NCI-H1694 (cell line): ENCODE measurements at regions not wholly inside any gene's neighbourhood (a gene's known extent, or its start where the extent isn't known, plus 50 kb on each side); places are given as distances from the start of the nearest gene placed in this dataset.
"Not testable (repeated sequence)": the region's sequence is repeated elsewhere in the genome, so short reads cannot be mapped to it uniquely, and the experiment has no call there.

Source experiments
- DNase-seq: peaks from one replicate; lab custom pipeline; 2025; lab: John Stamatoyannopoulos, UW

- DNase-seq: no peak
Observed at GRCh38 chr5:106698169-106698568, 972.6 kb downstream of the EFNA5 start.

- no peak for DNase-seq
Observed at GRCh38 chr5:106691701-106692100, 979.0 kb downstream of the EFNA5 start.

- no peak for DNase-seq
Observed at GRCh38 chr5:106690585-106690984, 980.2 kb downstream of the EFNA5 start.

GRCh38 chr5:106680330-106680729 is 990.4 kb downstream of the EFNA5 start:
- DNase-seq: no peak

DNA sequence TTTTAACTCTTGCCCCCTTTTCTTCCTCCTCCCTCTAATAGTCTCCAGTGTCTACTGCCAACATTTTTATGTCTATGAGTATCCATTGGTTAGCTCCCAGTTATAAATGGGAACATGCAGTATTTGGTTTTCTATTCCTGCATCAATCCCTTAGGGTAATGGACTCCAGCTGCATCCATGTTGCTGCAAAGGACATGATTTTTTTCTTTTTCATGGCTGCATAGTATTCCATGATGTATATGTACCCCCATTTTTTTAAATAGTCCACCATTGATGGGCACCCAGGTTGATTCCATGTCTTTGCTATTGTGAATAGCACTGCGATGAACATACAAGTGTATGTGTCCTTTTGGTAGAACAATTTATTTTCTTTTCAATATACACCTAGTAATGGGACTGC is 993.7 kb downstream of the EFNA5 start:
- DNase-seq: no peak

- no peak for DNase-seq
Observed at GRCh38 chr5:106675687-106676086, 995.0 kb downstream of the EFNA5 start.

- no peak for DNase-seq
Observed at GRCh38 chr5:106673941-106674340, 996.8 kb downstream of the EFNA5 start.

DNA sequence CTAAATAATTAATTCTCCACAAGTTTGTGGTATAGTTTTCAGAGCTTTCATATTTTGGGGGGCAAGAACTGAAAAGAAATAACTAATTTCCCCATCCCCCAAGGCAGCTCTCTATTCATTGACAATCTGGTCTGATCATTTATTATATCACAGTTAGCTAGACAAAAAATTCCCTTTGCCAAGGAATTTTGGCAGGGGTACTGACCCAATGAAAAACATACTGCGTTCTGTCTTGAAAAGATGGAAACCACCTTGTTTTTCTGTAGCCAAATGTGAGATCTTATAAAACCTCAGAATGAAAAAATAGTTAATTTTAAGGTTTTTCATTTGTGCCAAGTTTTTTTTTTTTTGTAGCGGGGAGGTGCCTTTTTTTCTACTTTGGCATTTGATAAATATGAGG is 1008.9 kb downstream of the EFNA5 start:
- no peak for DNase-seq

DNA sequence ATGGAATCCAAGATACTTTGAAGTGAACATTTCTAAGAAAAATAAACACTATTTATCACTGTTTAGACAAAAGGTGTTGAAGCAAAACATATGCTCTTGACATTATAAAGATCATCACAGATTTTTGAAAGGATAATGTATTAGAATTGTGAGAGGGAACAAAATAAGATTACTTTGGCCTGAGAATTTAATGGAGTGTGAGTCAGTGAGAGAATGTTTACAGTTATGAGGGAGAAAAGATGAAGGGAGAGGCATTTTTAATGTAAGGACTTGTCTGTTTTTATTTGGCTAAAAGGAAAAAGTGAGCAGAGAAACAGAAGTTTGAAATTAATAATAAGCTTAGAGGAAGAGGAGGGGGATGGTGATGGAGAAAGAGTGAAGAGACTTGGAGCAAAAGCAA is 1010.1 kb downstream of the EFNA5 start:
- DNase-seq: no peak

DNA sequence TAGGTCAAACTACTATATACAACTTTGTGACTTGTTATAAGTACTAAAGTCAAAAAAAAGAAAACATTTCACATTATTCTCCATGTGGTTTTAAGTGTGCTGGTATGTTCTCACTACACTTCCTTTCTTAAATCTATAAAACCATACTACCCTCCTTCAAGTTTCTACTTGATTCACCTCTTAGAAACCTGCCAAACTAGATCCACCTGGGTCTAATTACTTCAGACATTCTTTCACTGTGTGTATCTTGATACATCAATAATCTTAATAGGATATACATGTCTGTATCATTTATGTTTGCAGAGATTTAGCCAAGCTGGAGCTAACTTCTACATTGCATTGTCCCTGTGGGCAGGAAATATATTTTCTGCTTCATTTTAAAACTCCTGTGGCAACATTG is 1012.6 kb downstream of the EFNA5 start:
- DNase-seq: no peak

GRCh38 chr5:106656821-106657220 is 1013.9 kb downstream of the EFNA5 start:
- no peak for DNase-seq

DNA sequence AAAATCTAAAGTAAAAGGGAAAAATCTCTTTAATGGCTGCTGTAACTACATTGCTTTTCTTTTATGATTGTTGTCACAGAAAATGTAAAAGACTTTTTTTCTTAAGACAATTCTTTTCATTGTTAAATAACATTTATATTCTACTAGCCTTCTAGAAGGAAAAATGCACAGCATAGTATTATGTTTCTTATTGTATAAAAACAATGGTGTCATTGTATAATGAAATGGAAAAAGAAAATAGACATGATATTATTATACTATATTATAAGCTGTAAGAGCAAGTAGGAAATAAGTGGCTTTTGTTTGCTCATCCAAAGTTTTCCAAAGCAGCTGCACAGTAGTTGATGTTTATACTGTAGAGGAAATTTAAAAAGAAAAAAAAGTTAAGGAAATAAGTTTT is 1021.7 kb downstream of the EFNA5 start:
- DNase-seq: no peak

DNA sequence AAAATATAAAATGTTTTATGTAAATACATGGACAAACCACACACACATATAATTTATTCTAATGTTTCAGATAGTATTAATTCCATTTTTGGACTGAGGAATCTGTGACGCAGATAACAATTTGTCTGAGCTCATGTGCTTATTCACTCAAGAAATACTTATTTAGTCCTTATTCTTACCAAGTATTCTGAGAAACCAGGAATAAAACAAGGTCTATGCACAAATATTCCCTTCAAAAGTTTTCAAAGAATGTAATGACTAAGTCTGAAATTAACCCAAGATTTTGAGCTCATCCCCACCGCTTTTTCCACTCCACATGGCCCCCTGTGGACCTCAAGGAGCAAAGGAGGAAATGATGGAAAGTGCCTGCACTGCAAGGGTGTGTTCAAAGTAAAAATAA is 1022.3 kb downstream of the EFNA5 start:
- DNase-seq: no peak

DNA sequence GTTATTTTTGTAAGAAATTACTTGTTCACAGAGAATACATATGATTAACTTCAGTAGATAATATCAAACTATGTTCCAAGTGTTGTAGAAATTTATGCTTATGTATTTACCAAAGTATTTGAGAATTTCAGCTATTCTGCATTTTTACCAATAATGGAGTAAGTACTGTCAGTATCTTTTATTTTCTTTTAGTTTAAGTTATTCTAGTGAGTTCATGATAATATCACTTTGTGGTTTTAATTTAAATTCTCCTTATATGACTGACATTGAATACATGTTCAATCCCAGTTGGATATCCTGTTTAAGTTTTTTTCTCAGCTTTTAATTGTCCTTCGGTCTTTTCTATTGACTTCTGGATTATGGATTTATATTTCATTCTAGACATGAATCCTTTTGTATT is 1024.6 kb downstream of the EFNA5 start:
- DNase-seq: no peak

DNA sequence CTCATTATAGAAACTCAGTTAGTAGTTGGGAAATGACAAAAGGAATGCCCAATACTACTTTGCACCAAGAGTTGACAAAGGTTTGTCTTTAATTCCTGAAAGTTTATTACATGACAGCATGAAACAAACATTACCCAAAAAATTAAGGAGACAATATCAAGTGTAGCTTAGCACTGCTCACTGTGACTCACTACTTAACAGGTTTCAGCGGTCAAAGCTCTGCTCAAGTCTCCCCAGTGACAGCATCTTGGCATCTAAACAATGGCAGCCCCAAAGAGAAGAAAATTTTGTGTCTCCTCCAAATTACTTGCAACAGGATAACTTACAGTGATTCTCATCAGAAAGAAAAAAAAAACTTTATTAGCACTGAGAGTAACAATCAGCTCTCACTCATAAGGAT is 1030.2 kb downstream of the EFNA5 start:
- no peak for DNase-seq

DNA sequence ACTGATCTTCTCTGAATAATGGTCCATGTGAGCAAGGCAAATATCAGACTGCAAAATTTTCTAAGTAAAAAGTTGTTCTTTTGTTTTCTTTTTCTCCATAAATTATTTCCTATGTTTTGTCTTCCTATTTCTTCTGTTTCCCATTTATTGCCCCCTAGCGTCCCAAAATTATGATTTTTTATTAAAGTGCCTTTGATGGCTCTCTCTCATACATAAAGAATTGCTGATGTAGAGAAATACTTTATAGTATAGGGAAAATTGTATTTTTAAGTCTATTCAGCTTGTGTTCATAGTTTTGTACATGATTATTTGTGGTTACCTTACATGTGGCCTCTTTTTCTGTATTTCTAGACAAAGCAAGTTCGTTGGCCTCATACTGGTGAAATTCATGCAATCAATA is 1031.2 kb downstream of the EFNA5 start:
- no peak for DNase-seq

DNA sequence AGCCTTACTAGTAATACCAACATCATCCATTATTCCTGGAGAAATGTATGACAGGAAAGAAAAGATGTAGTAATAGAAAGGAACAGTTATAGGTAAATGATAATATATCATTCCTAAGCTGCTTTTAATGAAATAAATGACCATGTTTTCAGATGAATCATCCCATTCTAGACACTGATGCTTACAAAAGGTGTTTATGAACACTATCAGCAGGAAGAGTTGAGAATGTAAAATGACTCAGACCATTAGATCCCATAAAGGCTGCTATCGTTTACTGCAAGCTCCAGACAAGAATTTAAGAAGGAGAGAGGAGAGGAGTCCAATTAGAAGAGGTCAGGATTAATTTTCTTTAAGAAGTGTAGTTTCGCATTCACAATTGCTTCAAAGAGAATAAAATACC is 1033.5 kb downstream of the EFNA5 start:
- DNase-seq: no peak

DNA sequence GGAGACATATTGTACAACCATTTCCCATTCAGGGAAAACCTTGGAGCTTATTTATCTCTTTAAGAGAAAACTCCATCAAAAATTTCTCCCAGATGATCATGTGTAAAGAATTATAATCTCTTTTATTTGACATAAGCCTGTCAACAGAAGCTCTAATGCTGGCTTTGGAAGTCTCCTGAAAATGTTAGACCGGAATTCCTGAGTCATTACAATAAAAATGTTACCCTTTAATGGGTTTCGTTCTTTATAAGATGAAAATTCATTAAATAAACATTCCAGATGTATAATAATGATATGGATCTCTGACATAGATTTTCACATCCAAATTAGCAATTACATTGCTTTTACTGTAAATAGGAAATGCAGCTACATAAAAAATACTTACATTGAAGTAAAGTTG is 1036.4 kb downstream of the EFNA5 start:
- DNase-seq: no peak

GRCh38 chr5:106633825-106634224 is 1036.9 kb downstream of the EFNA5 start:
- DNase-seq: no peak

DNA sequence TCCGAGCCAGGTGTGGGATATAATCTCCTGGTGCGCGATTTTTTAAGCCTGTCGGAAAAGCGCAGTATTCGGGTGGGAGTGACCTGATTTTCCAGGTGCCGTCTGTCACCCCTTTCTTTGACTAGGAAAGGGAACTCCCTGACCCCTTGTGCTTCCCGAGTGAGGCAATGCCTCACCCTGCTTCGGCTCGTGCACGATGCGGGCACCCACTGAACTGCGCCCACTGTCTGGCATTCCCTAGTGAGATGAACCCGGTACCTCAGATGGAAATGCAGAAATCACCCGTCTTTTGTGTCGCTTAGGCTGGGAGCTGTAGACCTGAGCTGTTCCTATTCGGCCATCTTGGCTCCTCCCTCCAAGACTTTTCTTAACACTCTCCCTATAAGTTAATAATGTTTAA is 1042.3 kb downstream of the EFNA5 start:
- DNase-seq: not testable (repeated sequence)

DNA sequence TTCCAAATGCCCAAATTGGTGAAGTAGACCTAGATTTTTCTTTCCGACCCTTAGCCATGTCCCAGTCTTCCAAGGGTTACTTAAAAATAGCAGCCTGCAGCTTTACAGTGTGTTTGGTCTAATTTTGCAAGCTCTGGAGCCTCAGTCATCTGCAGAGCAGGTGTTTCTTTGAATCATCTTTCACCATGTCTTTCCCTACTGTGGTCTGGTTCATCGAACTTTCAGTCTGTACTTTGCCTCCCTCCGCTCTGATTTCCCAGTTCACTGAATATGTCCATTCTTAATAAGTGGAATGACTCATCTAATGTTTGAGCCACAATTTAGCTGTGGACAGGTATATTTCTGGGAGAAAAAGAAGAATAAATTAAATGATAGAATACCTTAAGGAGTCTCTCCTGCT is 1060.7 kb downstream of the EFNA5 start:
- DNase-seq: no peak

DNA sequence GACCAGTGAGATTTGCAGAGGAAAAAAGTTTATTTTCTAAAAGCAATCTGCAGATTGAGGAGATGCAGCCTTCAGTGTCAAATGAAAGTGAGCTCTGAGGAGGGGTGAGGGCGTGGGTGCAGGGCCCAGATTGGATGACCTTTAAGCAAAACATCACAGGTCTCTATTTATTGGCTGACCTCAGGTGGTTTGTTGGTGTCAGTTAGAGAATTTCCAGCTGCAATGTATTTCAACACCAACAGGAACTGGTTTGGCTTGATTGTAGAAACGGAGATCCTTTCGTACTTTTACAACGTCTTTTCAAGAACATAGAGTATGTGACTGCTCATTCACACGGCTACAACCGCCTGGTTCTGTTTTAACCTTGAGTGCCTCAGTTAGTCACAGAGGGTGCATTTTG is 1069.1 kb downstream of the EFNA5 start:
- DNase-seq: no peak

DNA sequence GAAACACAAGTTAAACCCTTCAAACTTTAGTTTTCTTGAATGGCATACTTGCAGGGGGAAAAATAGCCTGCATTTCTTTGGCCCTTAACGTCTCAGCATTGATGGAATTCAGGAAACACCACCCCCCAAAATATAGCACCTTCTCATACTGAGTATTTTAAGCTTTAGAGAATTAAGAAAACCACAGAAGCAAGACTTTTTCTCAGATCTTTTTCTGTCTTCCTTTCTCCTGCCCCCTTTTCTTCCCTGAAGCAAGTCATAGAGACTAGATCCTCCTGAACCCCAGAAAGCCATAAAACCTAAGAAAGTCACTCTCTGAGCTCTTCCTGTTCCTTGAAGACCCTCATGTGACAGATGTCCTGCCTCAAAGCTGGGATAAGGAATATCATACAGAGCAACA is 1069.9 kb downstream of the EFNA5 start:
- no peak for DNase-seq

DNA sequence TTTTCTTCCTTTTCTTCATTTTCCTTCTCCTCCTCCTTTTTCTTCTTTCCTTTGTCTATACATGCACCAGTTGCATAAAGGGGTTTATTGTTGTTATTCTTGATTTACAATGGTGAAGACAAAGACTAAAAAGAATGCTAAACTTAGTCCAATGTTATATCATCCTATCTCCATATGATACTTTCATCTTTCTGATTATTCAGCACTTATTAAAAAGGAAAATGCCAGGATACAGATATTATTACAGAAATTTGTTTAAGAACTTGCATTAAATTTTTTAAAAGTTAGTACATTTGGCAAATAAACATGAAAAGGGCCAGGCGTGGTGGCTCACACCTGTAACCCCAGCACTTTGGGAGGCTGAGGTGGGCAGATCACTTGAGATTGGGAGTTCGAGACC is 1074.9 kb downstream of the EFNA5 start:
- DNase-seq: no peak

- no peak for DNase-seq
Observed at GRCh38 chr5:106584268-106584667, 1086.5 kb downstream of the EFNA5 start.
